ENCODE measurements at regions not wholly inside any gene's neighbourhood (a gene's known extent, or its start where the extent isn't known, plus 50 kb on each side); places are given as distances from the start of the nearest gene placed in this dataset.

DNA sequence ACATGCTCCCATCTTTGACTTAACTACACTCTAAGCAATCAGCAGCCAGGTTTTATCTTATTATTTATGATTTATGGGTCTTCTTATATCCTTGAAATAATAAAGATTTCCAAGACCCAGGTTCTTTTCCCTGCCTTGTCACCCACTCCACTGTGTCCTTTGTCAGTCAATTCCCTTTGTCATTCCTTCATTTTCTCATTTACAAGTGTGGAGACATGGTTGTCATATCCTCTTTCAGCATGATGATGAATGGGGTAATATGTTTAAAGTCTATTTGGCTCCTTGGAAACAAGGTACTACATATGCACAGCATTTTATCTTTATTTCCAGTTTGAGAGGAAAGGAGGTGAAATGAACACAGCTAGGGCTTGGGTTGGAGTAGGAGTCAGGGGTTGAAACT is 521.8 kb downstream of the LMO7 start:
- no peak overlapping the region for H3K4me3 Mint-ChIP-seq (ENCODE audit: low read depth)
- no peak overlapping the region for H3K27ac Mint-ChIP-seq
- H3K4me1 Mint-ChIP-seq (ENCODE audit: low read depth), result no peaks in the 10 kb centered on the region
- H3K9me3 Mint-ChIP-seq, result no peaks in the 10 kb centered on the region
- intact Hi-C loops (cut with micrococcal nuclease), result no loop called here
- H3K27me3 Mint-ChIP-seq (ENCODE audit: low read depth), result no peaks in the 10 kb centered on the region
- no peak for DNase-seq (ENCODE audit: low spot score)
- no peaks in the 10 kb centered on the region for H3K36me3 Mint-ChIP-seq (ENCODE audit: low read depth)

DNA sequence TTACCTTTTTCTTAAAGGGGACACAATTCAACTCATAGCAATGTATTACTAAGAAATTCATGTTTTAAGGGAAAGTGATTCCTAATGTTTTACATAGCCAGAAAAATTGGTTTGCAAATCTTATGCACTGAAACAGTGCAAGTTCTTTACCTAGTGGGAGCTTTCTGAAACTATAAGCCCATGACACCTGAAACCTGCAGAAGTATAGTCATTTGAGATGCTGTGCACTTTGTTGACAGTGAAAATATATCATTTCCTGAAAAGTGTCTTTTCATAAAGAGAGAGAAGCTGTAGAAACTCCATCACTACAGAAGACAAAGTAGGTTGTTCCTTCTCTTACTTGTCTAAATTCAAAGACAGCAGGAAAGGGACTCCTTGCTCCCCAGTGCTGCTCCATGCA is 517.1 kb downstream of the LMO7 start:
- no peak overlapping the region for H3K27ac Mint-ChIP-seq
- no peaks in the 10 kb centered on the region for H3K9me3 Mint-ChIP-seq
- no peak overlapping the region for H3K4me3 Mint-ChIP-seq (ENCODE audit: low read depth)
- intact Hi-C loops (cut with micrococcal nuclease), result no loop called here
- no peaks in the 10 kb centered on the region for H3K4me1 Mint-ChIP-seq (ENCODE audit: low read depth)
- H3K36me3 Mint-ChIP-seq (ENCODE audit: low read depth), result no peaks in the 10 kb centered on the region
- H3K27me3 Mint-ChIP-seq (ENCODE audit: low read depth), result no peaks in the 10 kb centered on the region
- no peak for DNase-seq (ENCODE audit: low spot score)

DNA sequence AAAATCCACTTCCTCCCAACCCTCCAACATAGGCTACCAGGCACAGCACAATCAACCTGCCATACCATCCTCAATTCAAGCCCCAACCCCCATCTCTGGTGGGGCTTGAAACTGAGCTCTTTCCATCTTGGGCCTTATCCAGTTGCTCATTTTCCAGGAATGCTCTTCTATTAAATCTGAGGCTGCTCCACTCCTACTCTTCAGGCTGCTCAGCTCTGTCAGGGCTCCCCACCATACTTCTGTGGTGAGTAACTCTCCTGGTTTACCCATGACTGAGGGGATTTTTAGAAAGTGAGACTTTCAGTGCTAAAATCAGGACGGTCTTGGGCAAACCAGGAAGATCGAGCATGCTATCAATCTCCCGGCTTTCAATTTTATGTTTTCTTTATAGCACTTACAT is 512.8 kb downstream of the LMO7 start:
- no peaks in the 10 kb centered on the region for H3K4me1 Mint-ChIP-seq (ENCODE audit: low read depth)
- intact Hi-C loops (cut with micrococcal nuclease), result no loop called here
- H3K27me3 Mint-ChIP-seq (ENCODE audit: low read depth), result no peaks in the 10 kb centered on the region
- H3K9me3 Mint-ChIP-seq, result no peaks in the 10 kb centered on the region
- no peaks in the 10 kb centered on the region for H3K36me3 Mint-ChIP-seq (ENCODE audit: low read depth)
- H3K4me3 Mint-ChIP-seq (ENCODE audit: low read depth), result no peak overlapping the region
- no peak overlapping the region for H3K27ac Mint-ChIP-seq
- DNase-seq (ENCODE audit: low spot score), result no peak

DNA sequence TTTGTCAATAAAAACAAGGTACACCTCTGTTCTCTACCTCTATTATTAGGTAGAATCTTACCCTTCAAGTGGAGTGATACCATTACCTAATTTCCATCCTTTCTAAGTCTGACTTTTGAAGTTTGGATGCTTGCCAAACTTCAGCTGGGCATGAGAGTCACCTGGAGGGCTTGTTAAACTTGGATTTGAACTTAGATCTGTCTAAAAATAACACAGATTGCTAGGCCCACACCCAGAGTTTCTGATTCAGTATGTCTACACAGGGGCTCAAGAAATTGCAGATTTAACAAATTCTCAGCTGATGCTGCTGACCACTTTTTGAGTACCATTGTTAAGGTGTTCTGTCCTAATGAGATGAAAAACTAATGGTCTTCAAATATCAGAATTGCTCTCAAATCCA is 512.2 kb downstream of the LMO7 start:
- Mint-ChIP-seq H3K27ac (no peak overlapping the region), H3K4me3 (ENCODE audit: low read depth) (no peak overlapping the region), H3K9me3 (no peaks in the 10 kb centered on the region), H3K4me1 (ENCODE audit: low read depth) (no peaks in the 10 kb centered on the region), H3K36me3 (ENCODE audit: low read depth) (no peaks in the 10 kb centered on the region), H3K27me3 (ENCODE audit: low read depth) (no peaks in the 10 kb centered on the region)
- intact Hi-C loops (cut with micrococcal nuclease), result no loop called here
- DNase-seq (ENCODE audit: low spot score), result no peak

DNA sequence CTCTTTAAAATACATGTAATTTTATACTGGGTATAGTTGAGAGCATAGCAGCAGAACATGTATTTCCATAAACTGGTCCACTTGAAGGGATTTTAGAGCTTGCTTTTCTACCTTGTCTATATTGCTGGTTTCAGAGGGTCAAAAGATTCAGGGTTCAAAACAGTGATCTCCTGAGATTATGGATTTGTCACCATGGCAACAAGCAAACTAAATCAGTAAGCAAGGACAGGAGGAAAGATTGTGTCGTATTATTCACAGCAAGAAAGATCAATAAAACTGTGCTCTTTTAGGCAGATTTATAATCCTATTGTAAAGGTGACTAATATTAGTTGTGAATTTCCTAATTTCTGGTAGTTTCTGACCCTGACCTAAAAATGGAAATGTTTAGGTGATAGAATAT is 496.4 kb downstream of the LMO7 start:
- no peaks in the 10 kb centered on the region for H3K27me3 Mint-ChIP-seq (ENCODE audit: low read depth)
- no peaks in the 10 kb centered on the region for H3K36me3 Mint-ChIP-seq (ENCODE audit: low read depth)
- H3K4me1 Mint-ChIP-seq (ENCODE audit: low read depth), result no peaks in the 10 kb centered on the region
- no peak overlapping the region for H3K4me3 Mint-ChIP-seq (ENCODE audit: low read depth)
- H3K27ac Mint-ChIP-seq, result no peak overlapping the region
- intact Hi-C loops (cut with micrococcal nuclease), result no loop called here
- H3K9me3 Mint-ChIP-seq, result no peaks in the 10 kb centered on the region
- no peak for DNase-seq (ENCODE audit: low spot score)

DNA sequence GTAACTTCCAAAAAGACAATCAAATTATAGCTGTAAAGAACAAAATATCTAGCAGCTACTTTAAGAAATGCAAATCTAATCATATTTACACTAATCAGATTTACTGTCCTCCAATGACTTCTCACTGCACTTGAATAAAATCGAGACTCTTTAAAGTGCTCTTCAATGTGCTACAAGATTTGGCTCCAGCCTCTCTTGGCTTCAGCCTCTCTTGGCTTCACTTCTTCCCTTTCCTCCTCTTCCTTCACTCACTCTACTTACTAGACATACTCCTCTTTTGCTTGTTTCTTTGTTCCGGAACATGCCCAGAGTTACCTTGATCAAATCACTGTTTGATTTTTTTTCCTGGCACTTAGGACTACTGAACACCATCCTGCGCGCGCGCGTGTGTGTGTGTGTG is 495.4 kb downstream of the LMO7 start:
- no peaks in the 10 kb centered on the region for H3K4me1 Mint-ChIP-seq (ENCODE audit: low read depth)
- H3K27ac Mint-ChIP-seq, result no peak overlapping the region
- no peaks in the 10 kb centered on the region for H3K9me3 Mint-ChIP-seq
- intact Hi-C loops (cut with micrococcal nuclease), result no loop called here
- H3K4me3 Mint-ChIP-seq (ENCODE audit: low read depth), result no peak overlapping the region
- DNase-seq (ENCODE audit: low spot score), result no peak
- H3K36me3 Mint-ChIP-seq (ENCODE audit: low read depth), result no peaks in the 10 kb centered on the region
- H3K27me3 Mint-ChIP-seq (ENCODE audit: low read depth), result no peaks in the 10 kb centered on the region

DNA sequence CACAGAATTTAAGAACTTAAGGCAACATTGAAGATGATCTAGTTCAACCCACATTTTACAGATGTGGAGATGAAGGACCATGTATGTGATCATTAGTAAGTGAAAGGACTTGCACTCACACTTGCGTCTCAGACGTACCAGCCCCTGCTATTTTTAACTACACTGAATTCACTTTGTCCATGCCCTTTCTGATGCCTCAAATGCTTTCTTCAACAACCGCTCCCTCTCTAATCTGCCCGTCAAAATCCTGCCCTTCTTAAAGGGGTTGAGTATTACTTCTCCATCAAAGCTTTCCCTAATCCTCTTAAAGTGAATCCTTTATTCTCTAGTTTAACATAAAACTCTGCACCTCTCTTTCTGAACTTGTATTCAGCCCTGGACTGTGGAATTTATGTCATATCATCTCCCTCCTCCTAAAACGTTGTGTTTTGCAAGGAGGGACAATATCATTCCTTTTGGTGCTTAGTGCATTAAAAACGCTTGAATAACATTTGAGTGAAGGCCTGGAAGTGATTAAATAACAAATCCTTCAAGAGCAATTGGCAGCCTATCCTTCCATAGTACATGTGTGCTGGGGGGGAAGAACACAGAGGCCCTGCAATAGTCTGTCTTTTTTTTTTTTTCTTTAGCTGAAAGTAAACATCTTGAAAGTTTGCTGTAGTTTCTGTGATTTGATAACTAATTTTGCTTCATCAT is 493.3 kb downstream of the LMO7 start:
- Mint-ChIP-seq H3K4me3 (ENCODE audit: low read depth) (no peak overlapping the region), H3K36me3 (ENCODE audit: low read depth) (no peaks in the 10 kb centered on the region), H3K27ac (no peak overlapping the region), H3K27me3 (ENCODE audit: low read depth) (no peaks in the 10 kb centered on the region), H3K9me3 (no peaks in the 10 kb centered on the region), H3K4me1 (ENCODE audit: low read depth) (no peaks in the 10 kb centered on the region)
- intact Hi-C loops (cut with micrococcal nuclease), result no loop called here
- DNase-seq (ENCODE audit: low spot score), result no peak

DNA sequence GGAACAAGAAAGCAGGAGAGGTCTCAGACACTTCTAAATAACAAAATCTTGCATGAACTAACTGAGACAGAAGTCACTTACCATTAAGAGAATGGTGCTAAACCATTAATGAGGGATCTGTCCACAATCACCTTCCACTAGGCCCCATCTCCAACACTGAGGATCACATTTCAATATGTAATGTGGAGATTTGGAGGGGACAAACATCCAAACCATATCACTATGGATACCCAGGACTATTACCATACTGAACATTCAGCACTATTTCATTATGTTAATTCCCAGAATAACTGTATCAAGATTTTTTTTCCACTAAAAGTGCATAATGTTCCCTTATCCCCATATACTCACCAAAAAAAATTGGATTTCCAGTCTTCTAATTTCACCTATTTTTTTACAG is 491.8 kb downstream of the LMO7 start:
- intact Hi-C loops (cut with micrococcal nuclease), result no loop called here
- Mint-ChIP-seq H3K4me1 (ENCODE audit: low read depth) (no peaks in the 10 kb centered on the region), H3K36me3 (ENCODE audit: low read depth) (no peaks in the 10 kb centered on the region), H3K4me3 (ENCODE audit: low read depth) (no peak overlapping the region), H3K27ac (no peak overlapping the region), H3K27me3 (ENCODE audit: low read depth) (no peaks in the 10 kb centered on the region), H3K9me3 (peaks cover 12% of the 10 kb centered on the region)
- no peak for DNase-seq (ENCODE audit: low spot score)

DNA sequence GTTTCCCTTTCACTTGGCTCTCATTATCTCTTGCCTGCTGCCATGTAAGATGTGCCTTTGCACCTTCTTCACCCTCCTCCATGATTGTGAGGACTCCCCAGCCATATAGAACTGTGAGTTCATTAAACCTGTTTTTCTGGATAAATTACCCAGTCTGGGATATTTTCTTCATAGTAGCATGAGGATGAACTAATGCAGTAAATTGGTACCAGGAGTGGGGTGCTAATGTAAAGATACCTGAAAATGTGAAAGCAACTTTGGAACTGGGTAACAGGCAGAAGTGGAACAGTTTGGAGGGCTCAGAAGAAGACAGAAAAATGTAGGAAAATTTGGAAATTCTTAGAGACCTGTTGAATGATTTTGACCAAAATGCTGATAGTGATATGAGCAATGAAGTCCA is 487.4 kb downstream of the LMO7 start:
- no peak for DNase-seq (ENCODE audit: low spot score)
- Mint-ChIP-seq H3K27ac (no peak overlapping the region), H3K4me3 (ENCODE audit: low read depth) (no peak overlapping the region), H3K4me1 (ENCODE audit: low read depth) (no peaks in the 10 kb centered on the region), H3K27me3 (ENCODE audit: low read depth) (no peaks in the 10 kb centered on the region), H3K9me3 (peaks cover 32% of the 10 kb centered on the region), H3K36me3 (ENCODE audit: low read depth) (no peaks in the 10 kb centered on the region)
- intact Hi-C loops (cut with micrococcal nuclease), result no loop called here

DNA sequence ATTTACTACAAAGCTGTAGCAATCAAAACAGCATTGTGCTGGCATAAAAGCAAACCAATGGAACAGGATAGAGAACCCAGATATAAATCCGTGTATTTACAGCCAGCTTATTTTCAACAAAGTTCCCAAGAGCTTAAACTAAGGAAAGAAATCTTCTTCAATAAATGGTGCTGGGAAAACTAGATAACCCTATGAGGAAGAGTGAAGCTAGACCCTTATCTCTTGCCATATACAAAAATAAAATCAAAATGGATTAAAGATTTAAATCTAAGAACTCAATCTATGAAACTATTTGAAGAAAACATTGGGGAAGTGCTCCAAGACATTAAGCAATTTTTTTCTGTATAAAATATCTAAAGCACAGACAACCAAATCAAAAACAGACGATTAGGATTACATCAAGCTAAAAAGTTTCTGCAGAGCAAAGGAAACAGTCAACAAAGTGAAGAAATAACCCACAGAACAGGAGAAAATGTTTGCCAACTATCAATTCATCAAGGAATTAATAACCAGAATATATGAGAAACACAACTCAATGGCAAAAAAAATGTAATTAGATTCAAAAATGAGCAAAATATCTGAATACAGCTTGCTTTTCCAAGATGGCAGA is 480.7 kb downstream of the LMO7 start:
- H3K27me3 Mint-ChIP-seq (ENCODE audit: low read depth), result no peaks in the 10 kb centered on the region
- H3K4me1 Mint-ChIP-seq (ENCODE audit: low read depth), result no peaks in the 10 kb centered on the region
- H3K36me3 Mint-ChIP-seq (ENCODE audit: low read depth), result no peaks in the 10 kb centered on the region
- H3K9me3 Mint-ChIP-seq, result peaks cover 9% of the 10 kb centered on the region
- no peak overlapping the region for H3K27ac Mint-ChIP-seq
- intact Hi-C loops (cut with micrococcal nuclease), result no loop called here
- DNase-seq (ENCODE audit: low spot score), result no peak
- H3K4me3 Mint-ChIP-seq (ENCODE audit: low read depth), result no peak overlapping the region

DNA sequence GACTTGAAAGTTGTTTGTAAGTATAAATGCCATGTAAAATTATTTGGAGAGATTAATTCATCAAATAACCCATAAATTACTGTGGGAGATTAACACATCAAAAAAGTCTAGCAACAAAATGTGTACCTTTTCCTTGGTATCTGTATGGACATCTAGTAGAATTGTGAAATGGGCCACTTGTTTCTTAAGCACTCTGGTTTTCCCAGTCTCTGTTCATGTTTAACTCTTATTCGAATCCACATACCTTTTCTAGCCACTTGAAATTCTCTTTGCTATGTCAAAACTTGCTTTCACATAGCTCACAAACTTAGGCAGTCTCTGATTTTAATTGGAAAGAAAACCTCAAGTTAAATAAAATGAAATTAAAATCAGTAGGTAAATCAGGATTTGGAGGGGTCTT is 470.6 kb downstream of the LMO7 start:
- no peak overlapping the region for H3K27ac Mint-ChIP-seq
- no peaks in the 10 kb centered on the region for H3K27me3 Mint-ChIP-seq (ENCODE audit: low read depth)
- intact Hi-C loops (cut with micrococcal nuclease), result no loop called here
- DNase-seq (ENCODE audit: low spot score), result no peak
- no peak overlapping the region for H3K4me3 Mint-ChIP-seq (ENCODE audit: low read depth)
- peaks cover 4% of the 10 kb centered on the region for H3K9me3 Mint-ChIP-seq
- H3K4me1 Mint-ChIP-seq (ENCODE audit: low read depth), result no peaks in the 10 kb centered on the region
- H3K36me3 Mint-ChIP-seq (ENCODE audit: low read depth), result no peaks in the 10 kb centered on the region

DNA sequence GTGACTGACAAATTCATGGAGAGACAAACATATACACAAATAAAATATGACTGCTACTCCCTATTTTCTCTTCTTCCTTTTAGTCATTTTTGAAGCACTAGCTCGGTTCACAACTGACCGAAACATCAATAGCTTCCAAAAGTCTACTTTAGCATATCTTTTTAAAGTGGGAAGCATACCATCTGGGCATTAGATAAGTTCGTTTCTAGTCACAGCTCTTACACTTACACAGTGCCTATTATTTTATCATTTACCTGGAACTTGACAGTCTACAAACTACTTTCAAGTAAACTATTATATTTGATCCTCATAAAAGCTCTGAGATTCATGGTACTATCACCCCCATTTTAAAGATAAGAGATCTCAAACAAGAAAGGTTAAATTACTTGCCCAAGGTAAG is 458.5 kb downstream of the LMO7 start:
- Mint-ChIP-seq H3K27ac (no peak overlapping the region), H3K4me3 (ENCODE audit: low read depth) (no peak overlapping the region), H3K9me3 (no peaks in the 10 kb centered on the region), H3K36me3 (ENCODE audit: low read depth) (no peaks in the 10 kb centered on the region), H3K27me3 (ENCODE audit: low read depth) (no peaks in the 10 kb centered on the region), H3K4me1 (ENCODE audit: low read depth) (no peaks in the 10 kb centered on the region)
- DNase-seq (ENCODE audit: low spot score), result no peak
- intact Hi-C loops (cut with micrococcal nuclease), result no loop called here

DNA sequence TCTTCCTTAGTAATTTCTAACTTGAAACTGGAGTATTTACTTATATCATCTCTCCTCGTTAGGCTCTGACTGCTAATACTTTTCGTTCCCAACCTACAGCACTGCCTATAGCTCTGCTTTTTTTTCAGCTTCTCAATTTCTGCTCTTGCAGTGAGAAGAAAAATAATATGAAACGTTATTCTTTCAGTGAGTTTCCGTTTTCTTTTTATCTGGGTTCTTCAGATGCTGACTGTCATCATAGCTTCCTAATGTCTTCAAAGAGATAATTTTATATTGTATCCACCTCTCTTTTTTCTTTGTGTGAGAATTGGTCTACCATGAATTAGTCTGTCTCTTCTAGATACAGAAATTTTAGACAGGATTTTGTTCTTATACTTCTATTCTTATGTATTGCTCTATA is 454.9 kb downstream of the LMO7 start:
- no peak for DNase-seq (ENCODE audit: low spot score)

DNA sequence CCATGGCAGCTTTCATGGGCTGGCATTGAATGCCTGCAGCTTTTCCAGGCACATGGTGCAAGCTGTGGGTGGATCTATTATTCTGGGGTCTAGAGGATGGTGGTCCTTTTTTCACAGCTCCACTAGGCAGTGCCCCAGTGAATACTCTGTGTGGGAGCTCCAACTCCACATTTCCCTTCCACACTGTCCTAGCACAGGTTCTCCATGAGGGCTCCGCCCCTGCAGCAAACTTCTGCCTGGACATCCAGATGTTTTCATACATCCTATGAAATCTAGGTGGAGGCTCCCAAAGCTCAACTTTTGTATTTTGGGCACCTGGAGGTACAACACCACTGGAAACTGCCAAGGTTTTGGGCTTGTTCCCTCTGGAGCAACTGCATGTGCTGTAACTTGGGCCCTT is 450.6 kb downstream of the LMO7 start:
- peaks cover 23% of the 10 kb centered on the region for H3K9me3 Mint-ChIP-seq
- no peak overlapping the region for H3K27ac Mint-ChIP-seq
- no peak for DNase-seq (ENCODE audit: low spot score)
- no peaks in the 10 kb centered on the region for H3K36me3 Mint-ChIP-seq (ENCODE audit: low read depth)
- H3K27me3 Mint-ChIP-seq (ENCODE audit: low read depth), result no peaks in the 10 kb centered on the region
- intact Hi-C loops (cut with micrococcal nuclease), result no loop called here
- H3K4me3 Mint-ChIP-seq (ENCODE audit: low read depth), result no peak overlapping the region
- no peaks in the 10 kb centered on the region for H3K4me1 Mint-ChIP-seq (ENCODE audit: low read depth)

More for the DNA sequence above, 454.9 kb downstream of the LMO7 start:
- Mint-ChIP-seq H3K36me3 (ENCODE audit: low read depth) (no peaks in the 10 kb centered on the region), H3K4me1 (ENCODE audit: low read depth) (no peaks in the 10 kb centered on the region), H3K9me3 (peaks cover 12% of the 10 kb centered on the region), H3K4me3 (ENCODE audit: low read depth) (no peak overlapping the region), H3K27ac (no peak overlapping the region), H3K27me3 (ENCODE audit: low read depth) (no peaks in the 10 kb centered on the region)
- intact Hi-C loops (cut with micrococcal nuclease), result no loop called here

Measured in activated T-helper 2 cell treated with anti-CD3 and anti-CD28 coated beads, Interferon-gamma antibody, Interleukin-2, Interleukin-4, amounts not matched to agents 10 μg/mL and 5 μg/mL and 100 μg/mL, durations not matched to agents 14 hours and 24 hours and 36 hours (primary cell).